ENCODE measurements at regions not wholly inside any gene's neighbourhood (a gene's known extent, or its start where the extent isn't known, plus 50 kb on each side); places are given as distances from the start of the nearest gene placed in this dataset.
A peak's percentile ranks its signal among the peaks of the same experiment; 100 is the strongest.

GRCh38 chr6:54440549-54440948 lies 132.3 kb downstream of the TINAG start:
- DNase-seq: no peak

GRCh38 chr6:54441020-54441419 lies 132.8 kb downstream of the TINAG start:
- DNase-seq: no peak

- DNase-seq: no peak
Observed at GRCh38 chr6:54441687-54442248, 133.5 kb downstream of the TINAG start.

DNA sequence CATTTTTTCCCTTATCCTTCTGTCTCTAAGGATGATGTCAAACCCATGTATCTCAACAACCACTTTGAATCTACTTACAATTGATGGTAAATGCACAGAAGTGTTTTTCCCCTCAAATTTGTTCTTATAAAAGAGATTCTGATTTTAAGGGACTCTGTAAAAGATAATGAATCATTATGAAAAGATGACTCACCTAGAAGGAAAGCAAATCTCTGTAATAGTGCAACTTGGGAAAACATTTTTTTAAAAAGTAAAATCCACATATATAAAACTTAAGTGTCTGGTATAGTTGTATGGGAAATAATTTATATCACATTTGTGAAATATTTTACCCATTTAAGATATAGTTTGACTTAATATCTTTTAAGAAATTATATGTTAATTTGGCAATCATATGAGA lies 137.0 kb downstream of the TINAG start:
- no peak for DNase-seq

DNA sequence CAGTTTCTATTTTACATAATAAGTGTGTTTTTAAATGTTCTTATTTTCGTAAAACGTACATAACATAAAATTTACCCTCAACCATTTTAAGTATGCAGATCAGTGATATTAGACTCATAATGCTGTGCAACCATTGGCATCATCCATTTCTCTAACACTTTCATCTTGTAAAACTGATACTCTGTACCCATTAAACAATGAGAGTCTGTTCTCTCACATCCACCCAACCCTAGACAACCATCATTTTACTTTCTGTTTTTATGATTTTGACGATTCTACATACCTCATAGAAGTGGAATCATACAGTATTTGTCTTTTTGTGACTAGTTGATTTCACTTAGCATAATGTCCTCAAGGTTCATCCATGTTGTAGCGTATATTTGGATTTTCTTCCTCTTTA lies 140.4 kb downstream of the TINAG start:
- DNase-seq: no peak

- no peak for DNase-seq
Observed at GRCh38 chr6:54451516-54451915, 143.3 kb downstream of the TINAG start.

- DNase-seq: no peak
Observed at GRCh38 chr6:54463354-54464024, 155.2 kb downstream of the TINAG start.

GRCh38 chr6:54465649-54466300 lies 157.5 kb downstream of the TINAG start:
- DNase-seq: no peak

DNA sequence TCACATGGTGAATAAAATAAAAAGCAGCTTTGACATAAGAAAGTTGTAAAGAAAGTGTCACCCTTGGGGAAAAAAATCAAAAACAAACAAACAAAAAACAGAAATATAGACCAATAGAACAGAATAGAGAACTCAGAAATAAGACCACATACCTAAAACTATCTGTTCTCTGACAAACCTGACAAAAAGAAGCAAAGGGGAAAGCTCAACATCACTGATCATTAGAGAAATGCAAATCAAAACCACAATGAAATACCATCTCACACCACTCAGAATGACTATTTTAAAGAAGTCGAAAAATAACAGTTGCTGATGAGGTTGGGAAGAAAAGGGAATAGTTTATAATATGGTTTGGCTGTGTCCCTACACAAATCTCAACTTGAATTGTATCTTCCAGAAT lies 159.1 kb downstream of the TINAG start:
- no peak for DNase-seq

DNA sequence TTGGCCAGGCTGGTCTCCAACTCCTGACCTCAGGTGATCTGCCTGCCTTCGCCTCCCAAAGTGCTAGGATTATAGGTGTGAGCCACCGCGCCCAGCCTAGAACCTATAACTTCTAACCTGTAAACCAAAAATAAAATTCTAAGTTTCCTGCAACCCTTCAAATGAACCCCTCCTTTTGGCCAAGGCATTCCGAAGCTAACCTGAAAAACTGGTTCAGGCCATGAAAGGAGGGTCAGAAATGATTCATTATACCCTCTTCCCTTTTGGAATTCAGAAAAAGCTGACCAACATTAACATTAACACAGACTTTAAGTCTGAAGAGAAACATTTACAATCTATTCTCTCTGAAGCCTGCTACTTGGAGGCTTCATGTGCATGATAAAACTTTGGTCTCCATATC lies 165.1 kb downstream of the TINAG start:
- DNase-seq: no peak

DNA sequence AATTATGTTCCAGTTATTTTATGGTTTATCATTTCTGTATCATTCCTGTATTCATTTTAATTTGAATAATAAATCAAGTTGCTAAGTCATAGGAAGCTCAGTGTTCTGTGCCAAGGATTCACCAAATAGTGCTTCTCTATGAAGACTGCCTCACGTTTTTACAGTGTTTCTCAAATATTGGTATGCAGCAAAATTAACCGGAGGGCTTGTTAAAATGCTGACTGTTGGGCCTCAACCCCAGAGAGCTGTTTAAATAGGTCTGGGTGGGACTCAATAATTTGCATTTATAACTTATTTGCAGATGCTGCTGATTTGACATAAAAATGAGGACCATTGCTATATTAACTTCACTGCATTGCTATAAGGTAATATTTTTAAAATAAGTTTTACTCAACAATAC lies 166.7 kb downstream of the TINAG start:
- no peak for DNase-seq

DNA sequence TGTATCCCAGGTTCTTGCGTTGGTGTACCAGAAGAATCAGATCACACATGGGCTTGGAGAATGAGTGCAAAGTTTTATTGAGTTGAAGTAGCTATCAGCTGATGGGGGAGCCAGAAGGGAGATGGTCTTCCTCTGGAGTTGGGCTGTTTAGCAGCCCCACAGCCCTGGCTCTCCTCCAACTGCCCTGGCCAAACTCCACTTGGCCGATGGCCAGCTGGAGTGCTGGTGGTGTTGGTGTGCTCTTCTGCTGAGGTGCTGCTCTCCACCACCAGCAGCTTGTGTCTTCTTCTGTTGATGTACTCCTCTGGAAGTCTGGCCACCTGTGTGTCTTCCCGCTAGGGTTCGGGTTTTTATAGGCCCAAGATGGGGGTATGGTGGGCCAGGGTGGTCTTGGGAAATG lies 172.8 kb downstream of the TINAG start:
- DNase-seq: no peak

GRCh38 chr6:54491431-54491830 lies 183.2 kb downstream of the TINAG start:
- no peak for DNase-seq

DNA sequence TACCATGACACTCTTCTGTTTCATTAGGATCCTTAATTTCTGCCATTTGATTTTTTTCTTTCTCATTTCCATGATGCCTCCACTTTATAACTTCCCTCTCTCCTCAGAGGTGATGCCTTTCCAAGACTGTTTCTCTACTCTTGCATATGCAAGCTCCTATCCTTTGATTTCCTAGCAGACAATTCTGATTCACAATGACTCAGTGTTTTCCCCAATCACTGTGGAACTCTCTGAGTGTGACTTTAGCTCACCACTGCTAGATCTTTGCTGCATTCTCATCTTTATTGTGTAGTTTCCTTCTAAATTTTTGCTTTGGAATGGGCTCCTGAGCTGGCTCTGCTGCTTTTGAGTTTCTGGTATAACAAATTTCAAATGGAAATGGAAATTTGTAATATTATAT lies 184.9 kb downstream of the TINAG start:
- DNase-seq: peak; percentile 85

- no peak for DNase-seq
Observed at GRCh38 chr6:54503144-54503543, 194.9 kb downstream of the TINAG start.

DNA sequence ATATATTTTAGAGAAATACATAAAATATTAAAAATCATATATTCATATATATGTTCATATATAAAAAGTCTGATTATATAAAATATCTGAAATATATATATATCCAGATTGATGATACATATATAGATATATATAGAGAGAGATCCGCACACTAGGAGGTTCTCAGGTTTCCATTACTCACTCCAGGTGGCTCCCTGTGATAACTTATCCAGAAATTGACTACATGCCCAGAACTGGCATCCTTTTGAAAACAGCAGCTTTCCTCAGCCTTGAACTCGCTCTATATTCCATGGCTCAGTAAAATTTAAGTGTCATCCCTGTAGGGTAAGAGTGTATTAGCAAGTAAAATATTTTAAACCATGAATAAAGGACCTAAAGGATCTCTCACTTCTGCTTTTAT lies 206.8 kb downstream of the TINAG start:
- DNase-seq: no peak

DNA sequence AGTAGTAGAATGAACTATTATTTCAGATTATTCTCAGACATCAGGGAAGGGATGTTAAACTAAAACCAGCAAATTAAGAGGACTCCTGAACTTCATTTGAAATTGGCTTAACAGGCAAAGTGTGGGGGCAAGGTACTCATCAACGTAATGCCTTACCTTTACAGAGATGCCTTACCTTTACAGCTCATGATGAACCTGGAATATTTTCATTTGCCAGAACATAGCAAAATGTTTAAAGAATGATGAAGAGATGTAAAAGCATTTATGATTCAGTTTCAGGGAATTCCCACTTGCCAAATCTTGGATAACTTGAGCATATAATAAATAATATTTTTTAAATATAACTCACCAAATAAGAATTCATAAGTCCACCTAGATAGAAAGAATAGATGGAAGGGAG lies 207.5 kb downstream of the TINAG start:
- no peak for DNase-seq

- DNase-seq: no peak
Observed at GRCh38 chr6:54516321-54516720, 208.1 kb downstream of the TINAG start.

DNA sequence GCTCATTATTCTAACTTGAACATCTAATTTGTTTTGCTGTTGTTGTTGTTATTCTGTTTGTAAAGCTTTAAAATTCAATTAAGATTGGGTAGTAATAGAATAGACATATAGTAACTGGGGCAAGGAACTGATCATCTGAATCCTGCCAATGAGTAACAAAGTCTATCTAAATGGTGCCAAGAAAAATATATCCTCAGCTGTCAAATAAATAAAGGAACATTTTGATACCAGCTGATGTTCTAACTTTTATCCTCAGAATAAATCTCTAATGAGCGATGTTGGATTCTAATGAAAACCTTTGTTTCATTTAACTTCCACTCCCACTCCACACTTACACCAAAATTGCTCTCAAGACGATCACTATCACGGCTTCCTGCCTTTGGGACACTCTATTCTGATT lies 210.9 kb downstream of the TINAG start:
- peak; percentile 10 for DNase-seq

- peak; percentile 52 for DNase-seq
Observed at GRCh38 chr6:54525731-54526130, 217.5 kb downstream of the TINAG start.

- no peak for DNase-seq
Observed at GRCh38 chr6:54533567-54533966, 225.3 kb downstream of the TINAG start.

- DNase-seq: no peak
Observed at GRCh38 chr6:54535568-54535967, 227.3 kb downstream of the TINAG start.

DNA sequence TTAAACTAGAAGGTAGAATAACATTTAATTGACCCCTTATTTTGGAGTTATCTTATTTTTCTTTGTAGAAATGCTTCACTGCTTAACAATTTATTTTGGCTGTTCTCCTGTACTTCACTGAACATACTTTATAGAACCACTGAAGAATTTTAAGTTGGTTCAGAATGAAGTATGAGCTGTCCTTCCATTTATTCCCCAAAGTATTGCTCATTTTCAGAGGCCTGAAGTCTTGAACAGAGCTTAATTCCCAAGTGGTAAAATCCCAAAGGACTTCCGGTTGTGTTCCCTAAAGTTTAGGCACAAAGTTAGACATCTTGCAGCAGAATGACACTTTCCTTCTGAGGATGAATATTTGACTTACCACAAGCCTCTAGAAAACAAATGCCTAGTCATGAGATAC lies 233.3 kb downstream of the TINAG start:
- DNase-seq: peak; percentile 72

DNA sequence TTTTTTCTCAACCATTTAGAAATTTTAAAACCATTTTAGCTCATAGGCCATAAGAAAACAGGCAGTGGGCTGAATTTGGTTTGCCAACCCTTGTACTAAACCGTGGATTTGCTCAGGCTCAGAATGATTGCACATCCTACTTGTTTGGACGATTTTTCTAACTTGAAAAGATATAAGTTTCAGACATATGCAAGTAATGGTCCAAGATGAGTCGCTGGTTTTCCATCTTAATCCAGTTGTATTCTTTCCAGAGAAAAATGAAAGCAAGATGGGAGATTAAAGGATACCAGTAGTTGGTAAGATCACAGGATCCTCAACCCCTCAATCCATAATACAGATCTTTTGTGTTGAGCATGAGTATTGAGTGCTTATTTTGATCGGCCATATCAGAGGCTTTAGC lies 250.9 kb downstream of the TINAG start:
- no peak for DNase-seq

All from fibroblast of skin of back (primary cell).